ENCODE measurements at regions not wholly inside any gene's neighbourhood (a gene's known extent, or its start where the extent isn't known, plus 50 kb on each side); places are given as distances from the start of the nearest gene placed in this dataset. TPM values are rescaled to one million over a fixed set of nuclear protein-coding genes. Genes with fewer than 3 reads are reported as not detected.

DNA sequence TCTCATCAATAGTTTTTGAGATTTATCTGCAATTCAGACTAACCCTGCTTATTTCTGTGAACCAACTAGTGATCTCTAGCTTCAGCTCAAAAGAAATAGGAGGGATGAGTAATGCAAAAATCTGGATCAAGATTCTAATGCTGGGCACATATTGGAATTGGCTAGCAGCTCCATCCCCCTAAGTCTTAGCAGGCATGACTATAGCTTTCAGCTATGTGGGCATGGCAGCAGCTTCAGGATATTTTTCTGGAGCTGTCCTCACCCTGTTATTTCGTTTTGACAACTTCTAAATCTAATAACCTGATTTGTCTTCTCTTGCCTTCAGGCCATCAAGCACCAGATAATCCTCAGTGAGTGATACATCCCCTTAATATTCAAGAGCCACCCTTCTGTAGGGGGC is 50.8 kb upstream of the GNPDA2 start:
- DNase-seq (ENCODE audit: low read depth, low spot score) (no peak), ATAC-seq (no peak), FAIRE-seq (no peak)
- TF ChIP-seq, protein P1, sequence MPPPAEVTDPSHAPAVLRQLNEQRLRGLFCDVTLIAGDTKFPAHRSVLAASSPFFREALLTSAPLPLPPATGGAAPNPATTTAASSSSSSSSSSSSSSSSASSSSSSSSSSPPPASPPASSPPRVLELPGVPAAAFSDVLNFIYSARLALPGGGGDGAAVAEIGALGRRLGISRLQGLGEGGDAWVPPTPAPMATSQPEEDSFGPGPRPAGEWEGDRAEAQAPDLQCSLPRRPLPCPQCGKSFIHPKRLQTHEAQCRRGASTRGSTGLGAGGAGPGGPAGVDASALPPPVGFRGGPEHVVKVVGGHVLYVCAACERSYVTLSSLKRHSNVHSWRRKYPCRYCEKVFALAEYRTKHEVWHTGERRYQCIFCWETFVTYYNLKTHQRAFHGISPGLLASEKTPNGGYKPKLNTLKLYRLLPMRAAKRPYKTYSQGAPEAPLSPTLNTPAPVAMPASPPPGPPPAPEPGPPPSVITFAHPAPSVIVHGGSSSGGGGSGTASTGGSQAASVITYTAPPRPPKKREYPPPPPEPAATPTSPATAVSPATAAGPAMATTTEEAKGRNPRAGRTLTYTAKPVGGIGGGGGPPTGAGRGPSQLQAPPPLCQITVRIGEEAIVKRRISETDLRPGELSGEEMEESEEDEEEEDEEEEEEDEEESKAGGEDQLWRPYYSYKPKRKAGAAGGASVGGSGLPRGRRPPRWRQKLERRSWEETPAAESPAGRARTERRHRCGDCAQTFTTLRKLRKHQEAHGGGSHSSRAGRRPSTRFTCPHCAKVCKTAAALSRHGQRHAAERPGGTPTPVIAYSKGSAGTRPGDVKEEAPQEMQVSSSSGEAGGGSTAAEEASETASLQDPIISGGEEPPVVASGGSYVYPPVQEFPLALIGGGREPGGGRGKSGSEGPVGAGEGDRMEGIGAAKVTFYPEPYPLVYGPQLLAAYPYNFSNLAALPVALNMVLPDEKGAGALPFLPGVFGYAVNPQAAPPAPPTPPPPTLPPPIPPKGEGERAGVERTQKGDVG (CRISPR knock-in tag; IDR thresholded peaks at IDR 0.05): no peak
- ChIA-PET RAD21 (ENCODE audit: unreplicated experiment) (no interaction called here), CTCF (no interaction called here), POLR2A (no interaction called here), SMC1A (ENCODE audit: uncharacterized antibody, unreplicated experiment) (no interaction called here)
- Histone ChIP-seq H3K4me1 (ENCODE audit: control insufficient read depth, insufficient read depth, low read length) (no peaks in the 10 kb centered on the region), H3K9ac (ENCODE audit: control insufficient read depth, insufficient read depth, low read length) (no peak overlapping the region), H3K79me2 (ENCODE audit: control insufficient read depth, insufficient read depth, low read length) (no peaks in the 10 kb centered on the region), H2AFZ (ENCODE audit: control insufficient read depth, low read depth, low read length) (no peak overlapping the region), H3K4me3 (no peak overlapping the region), H3K4me2 (ENCODE audit: control insufficient read depth, insufficient read depth) (no peak overlapping the region), H4K20me1 (ENCODE audit: control insufficient read depth, insufficient read depth) (no peaks in the 10 kb centered on the region), H3K27me3 (replicated peaks in 1 of 2; ENCODE audit: control insufficient read depth in 2 of 2, insufficient read depth in 2 of 2, low read length in 1 of 2) (no peaks in the 10 kb centered on the region), H3K36me3 (ENCODE audit: control insufficient read depth in 2 of 2, insufficient read depth in 2 of 2, low read length in 1 of 2) (no peaks in the 10 kb centered on the region), H3K27ac (ENCODE audit: control insufficient read depth, insufficient read depth) (no peak overlapping the region), H3K9me3 (replicated peaks; ENCODE audit: control insufficient read depth, insufficient read depth, low read length) (no peaks in the 10 kb centered on the region)
- BruUV-seq (replicated peaks): no TSS peak
- intact Hi-C loops (cut with micrococcal nuclease; ENCODE audit: unreplicated experiment): no loop called here
- in situ Hi-C loops (cut with MboI): no loop called here
- WGBS (ENCODE audit: insufficient coverage, insufficient replicate concordance, low lambda C conversion rate, missing lambda C conversion rate): 0% methylated on average over 1 of the region's 1 CpG

Small RNA genes lying in the stretch of these regions (small RNA-seq; reads per million reads assigned to genes)
- not detected for gene RNU6-931P

Measured in GM12878 (cell line).